ENCODE measurements at regions not wholly inside any gene's neighbourhood (a gene's known extent, or its start where the extent isn't known, plus 50 kb on each side); places are given as distances from the start of the nearest gene placed in this dataset.

DNA sequence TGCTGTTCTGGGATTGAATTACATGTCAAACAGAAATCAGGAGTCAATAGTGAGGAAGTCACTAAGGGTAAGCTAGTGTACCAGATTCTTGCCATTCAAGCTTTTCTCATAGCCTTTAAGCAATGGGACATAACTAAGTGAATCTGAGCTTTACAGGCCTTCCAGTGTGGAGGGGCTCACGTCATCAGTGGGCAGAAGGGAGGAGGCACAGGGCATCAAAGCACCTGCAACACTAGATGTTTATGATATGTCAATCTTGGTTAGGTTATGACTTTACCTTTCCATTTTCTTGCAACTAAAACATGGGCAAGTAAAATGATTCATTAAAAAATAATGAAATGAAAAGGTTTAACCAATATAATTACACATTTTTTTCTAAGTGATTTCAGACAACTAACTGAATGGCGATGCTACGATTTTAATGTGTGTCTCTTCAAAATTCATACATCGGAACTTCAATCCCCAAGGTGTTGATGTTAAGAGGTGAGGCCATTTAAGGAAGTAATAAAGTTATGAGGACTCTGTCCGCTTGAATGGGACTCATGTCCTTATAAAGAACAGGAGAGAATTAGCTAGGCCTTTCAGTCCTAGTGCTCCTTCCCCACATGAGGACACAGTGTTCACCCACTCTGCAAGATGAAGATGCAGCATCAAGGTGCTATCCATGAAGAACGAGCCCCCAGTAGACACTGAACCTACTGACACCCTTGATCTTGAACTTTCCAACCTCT is 1169.2 kb upstream of the NXPH2 start:
- Mint-ChIP-seq H3K9me3 (ENCODE audit: insufficient read depth) (peaks cover 3% of the 10 kb centered on the region), H3K4me1 (no peaks in the 10 kb centered on the region), H3K4me3 (no peak overlapping the region), H3K27me3 (no peaks in the 10 kb centered on the region), H3K27ac (no peak overlapping the region)
- Histone ChIP-seq H3K79me2 (ENCODE audit: control insufficient read depth, insufficient read depth, low read length) (no peaks in the 10 kb centered on the region), H3K27ac (ENCODE audit: low read length in 2 of 2) (no peak overlapping the region), H2AFZ (ENCODE audit: insufficient read depth, low read depth, low read length, poor library complexity, severe bottlenecking) (no peak overlapping the region), H3K4me3 (ENCODE audit: control extremely low read depth in 1 of 5, extremely low read depth in 1 of 5, insufficient read depth in 1 of 5, low read depth in 2 of 5, low read length in 4 of 5) (no peak overlapping the region), H3K36me3 (replicated peaks in 1 of 2; ENCODE audit: control extremely low read depth in 1 of 2, control insufficient read depth in 1 of 2, extremely low read depth in 1 of 2, insufficient read depth in 2 of 2, low read length in 1 of 2) (no peaks in the 10 kb centered on the region), H3K4me2 (replicated peaks; ENCODE audit: low read depth, low read length, poor library complexity, severe bottlenecking) (no peak overlapping the region), H3K9me3 (ENCODE audit: control extremely low read depth in 1 of 3, control insufficient read depth in 2 of 3, insufficient read depth in 1 of 3, low read length in 2 of 3) (peaks cover 0 to 7% (median 0%) of the 10 kb centered on the region in 3 donors), H3K4me1 (ENCODE audit: control insufficient read depth in 2 of 2, insufficient read depth in 2 of 2, low read length in 2 of 2) (no peaks in the 10 kb centered on the region), H4K20me1 (ENCODE audit: control insufficient read depth, insufficient read depth, low read length, poor library complexity, severe bottlenecking) (no peaks in the 10 kb centered on the region), H3K27me3 (replicated peaks in 1 of 4; ENCODE audit: control extremely low read depth in 1 of 4, control insufficient read depth in 3 of 4, insufficient read depth in 4 of 4, low read length in 3 of 4) (no peaks in the 10 kb centered on the region), H3K9ac (ENCODE audit: low read length) (no peak overlapping the region)
- no peak for ATAC-seq (ENCODE audit: low read depth)
- 100% methylated on average over 2 of the region's 6 CpGs for WGBS (ENCODE audit: insufficient coverage)
- ChIA-PET POLR2A (no interaction called here), CTCF (no interaction called here)
- intact Hi-C loops (cut with micrococcal nuclease) = no loop called here
- DNase-seq = no peak
- no peak for TF ChIP-seq EZH2 (IDR thresholded peaks at IDR 0.05; ENCODE audit: borderline replicate concordance, insufficient read depth, low read depth, low read length, poor library complexity, severe bottlenecking)
- TF ChIP-seq, protein P1, sequence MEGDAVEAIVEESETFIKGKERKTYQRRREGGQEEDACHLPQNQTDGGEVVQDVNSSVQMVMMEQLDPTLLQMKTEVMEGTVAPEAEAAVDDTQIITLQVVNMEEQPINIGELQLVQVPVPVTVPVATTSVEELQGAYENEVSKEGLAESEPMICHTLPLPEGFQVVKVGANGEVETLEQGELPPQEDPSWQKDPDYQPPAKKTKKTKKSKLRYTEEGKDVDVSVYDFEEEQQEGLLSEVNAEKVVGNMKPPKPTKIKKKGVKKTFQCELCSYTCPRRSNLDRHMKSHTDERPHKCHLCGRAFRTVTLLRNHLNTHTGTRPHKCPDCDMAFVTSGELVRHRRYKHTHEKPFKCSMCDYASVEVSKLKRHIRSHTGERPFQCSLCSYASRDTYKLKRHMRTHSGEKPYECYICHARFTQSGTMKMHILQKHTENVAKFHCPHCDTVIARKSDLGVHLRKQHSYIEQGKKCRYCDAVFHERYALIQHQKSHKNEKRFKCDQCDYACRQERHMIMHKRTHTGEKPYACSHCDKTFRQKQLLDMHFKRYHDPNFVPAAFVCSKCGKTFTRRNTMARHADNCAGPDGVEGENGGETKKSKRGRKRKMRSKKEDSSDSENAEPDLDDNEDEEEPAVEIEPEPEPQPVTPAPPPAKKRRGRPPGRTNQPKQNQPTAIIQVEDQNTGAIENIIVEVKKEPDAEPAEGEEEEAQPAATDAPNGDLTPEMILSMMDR (IDR thresholded peaks at IDR 0.05) = no peak

DNA sequence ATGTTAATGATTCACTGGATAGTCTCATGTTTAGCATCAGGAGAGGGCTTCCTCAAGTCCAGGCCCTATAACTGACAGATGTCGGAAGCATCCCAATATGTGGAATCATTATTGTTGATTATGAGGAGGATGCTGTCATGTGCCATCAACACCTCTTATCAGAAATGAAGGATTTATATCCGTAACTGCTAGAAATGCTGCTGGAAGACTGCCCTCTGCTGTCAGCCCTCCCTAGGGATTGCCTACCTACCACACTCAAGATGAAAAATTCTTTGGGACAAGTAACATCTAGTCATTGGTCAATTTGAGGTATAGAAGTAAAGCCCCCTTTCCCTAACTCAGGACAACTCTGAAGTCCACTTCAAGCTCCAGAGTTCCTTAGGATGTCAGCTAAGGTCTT is 1166.5 kb upstream of the NXPH2 start:
- peaks cover 2% of the 10 kb centered on the region for H3K9me3 Mint-ChIP-seq (ENCODE audit: insufficient read depth)
- no peaks in the 10 kb centered on the region for H3K36me3 ChIP-seq (replicated peaks in 1 of 2; ENCODE audit: control extremely low read depth in 1 of 2, control insufficient read depth in 1 of 2, extremely low read depth in 1 of 2, insufficient read depth in 2 of 2, low read length in 1 of 2)
- H3K4me2 ChIP-seq (replicated peaks; ENCODE audit: low read depth, low read length, poor library complexity, severe bottlenecking) = no peak overlapping the region
- no peak overlapping the region for H3K4me3 Mint-ChIP-seq
- intact Hi-C loops (cut with micrococcal nuclease) = no loop called here
- no CpG with 5 or more reads among the region's 2 CpGs for WGBS (ENCODE audit: insufficient coverage)
- H3K27me3 Mint-ChIP-seq = no peaks in the 10 kb centered on the region
- no peaks in the 10 kb centered on the region for H3K4me1 ChIP-seq (ENCODE audit: control insufficient read depth in 2 of 2, insufficient read depth in 2 of 2, low read length in 2 of 2)
- no peaks in the 10 kb centered on the region for H3K79me2 ChIP-seq (ENCODE audit: control insufficient read depth, insufficient read depth, low read length)
- no peak overlapping the region for H3K4me3 ChIP-seq (ENCODE audit: control extremely low read depth in 1 of 5, extremely low read depth in 1 of 5, insufficient read depth in 1 of 5, low read depth in 2 of 5, low read length in 4 of 5)
- no peaks in the 10 kb centered on the region for H3K4me1 Mint-ChIP-seq
- POLR2A ChIA-PET = no interaction called here
- H3K9me3 ChIP-seq (ENCODE audit: control extremely low read depth in 1 of 3, control insufficient read depth in 2 of 3, insufficient read depth in 1 of 3, low read length in 2 of 3) = peaks cover 0 to 7% (median 2%) of the 10 kb centered on the region in 3 donors
- ATAC-seq (ENCODE audit: low read depth) = no peak
- H4K20me1 ChIP-seq (ENCODE audit: control insufficient read depth, insufficient read depth, low read length, poor library complexity, severe bottlenecking) = no peaks in the 10 kb centered on the region
- TF ChIP-seq EZH2 (IDR thresholded peaks at IDR 0.05; ENCODE audit: borderline replicate concordance, insufficient read depth, low read depth, low read length, poor library complexity, severe bottlenecking) = no peak
- TF ChIP-seq, protein P1 (IDR thresholded peaks at IDR 0.05) = no peak
- no peak overlapping the region for H3K27ac ChIP-seq (ENCODE audit: low read length in 2 of 2)
- H3K9ac ChIP-seq (ENCODE audit: low read length) = no peak overlapping the region
- H3K27ac Mint-ChIP-seq = no peak overlapping the region
- H3K27me3 ChIP-seq (replicated peaks in 1 of 4; ENCODE audit: control extremely low read depth in 1 of 4, control insufficient read depth in 3 of 4, insufficient read depth in 4 of 4, low read length in 3 of 4) = no peaks in the 10 kb centered on the region
- no peak for DNase-seq
- CTCF ChIA-PET = no interaction called here
- no peak overlapping the region for H2AFZ ChIP-seq (ENCODE audit: insufficient read depth, low read depth, low read length, poor library complexity, severe bottlenecking)

Data from B cell (primary cell).